HG03064 (cell line): ENCODE measurements at regions not wholly inside any gene's neighbourhood (a gene's known extent, or its start where the extent isn't known, plus 50 kb on each side); places are given as distances from the start of the nearest gene placed in this dataset.

Source experiments
- ATAC-seq: cut with Tn5 transposase; IDR thresholded peaks from one replicate; pipeline ENCODE4 v1.9.1; 2021; ENCODE audit warnings: low read depth; ENCODE audit not compliant: unreplicated experiment

GRCh38 chr12:92221656-92222315 is 76.1 kb upstream of the BTG1 start:
- ATAC-seq, result no peak

GRCh38 chr12:92218394-92219077 is 72.9 kb upstream of the BTG1 start:
- no peak for ATAC-seq

GRCh38 chr12:92216092-92216491 is 70.4 kb upstream of the BTG1 start:
- ATAC-seq, result no peak

GRCh38 chr12:92215358-92215757 is 69.7 kb upstream of the BTG1 start:
- ATAC-seq, result no peak

- no peak for ATAC-seq
Observed at GRCh38 chr12:92213166-92213565, 67.5 kb upstream of the BTG1 start.

- ATAC-seq, result no peak
Observed at GRCh38 chr12:92210071-92210470, 64.4 kb upstream of the BTG1 start.

- ATAC-seq, result no peak
Observed at GRCh38 chr12:92208613-92209121, 63.0 kb upstream of the BTG1 start.

- no peak for ATAC-seq
Observed at GRCh38 chr12:92206596-92206995, 61.0 kb upstream of the BTG1 start.

- ATAC-seq, result no peak
Observed at GRCh38 chr12:92206011-92206410, 60.4 kb upstream of the BTG1 start.

GRCh38 chr12:92199819-92200576 is 54.4 kb upstream of the BTG1 start:
- ATAC-seq, result no peak

- no peak for ATAC-seq
Observed at GRCh38 chr12:92197815-92198214, 52.2 kb upstream of the BTG1 start.

GRCh38 chr12:92196368-92196767 is 50.7 kb upstream of the BTG1 start:
- no peak for ATAC-seq
